Kidney capillary endothelial cell (primary cell): ENCODE measurements at regions not wholly inside any gene's neighbourhood (a gene's known extent, or its start where the extent isn't known, plus 50 kb on each side); places are given as distances from the start of the nearest gene placed in this dataset.

Experiments
- DNase-seq: peaks from one replicate; pipeline ENCODE4 v3.0.0-alpha.2; 2018; ENCODE audit warnings: low spot score

DNA sequence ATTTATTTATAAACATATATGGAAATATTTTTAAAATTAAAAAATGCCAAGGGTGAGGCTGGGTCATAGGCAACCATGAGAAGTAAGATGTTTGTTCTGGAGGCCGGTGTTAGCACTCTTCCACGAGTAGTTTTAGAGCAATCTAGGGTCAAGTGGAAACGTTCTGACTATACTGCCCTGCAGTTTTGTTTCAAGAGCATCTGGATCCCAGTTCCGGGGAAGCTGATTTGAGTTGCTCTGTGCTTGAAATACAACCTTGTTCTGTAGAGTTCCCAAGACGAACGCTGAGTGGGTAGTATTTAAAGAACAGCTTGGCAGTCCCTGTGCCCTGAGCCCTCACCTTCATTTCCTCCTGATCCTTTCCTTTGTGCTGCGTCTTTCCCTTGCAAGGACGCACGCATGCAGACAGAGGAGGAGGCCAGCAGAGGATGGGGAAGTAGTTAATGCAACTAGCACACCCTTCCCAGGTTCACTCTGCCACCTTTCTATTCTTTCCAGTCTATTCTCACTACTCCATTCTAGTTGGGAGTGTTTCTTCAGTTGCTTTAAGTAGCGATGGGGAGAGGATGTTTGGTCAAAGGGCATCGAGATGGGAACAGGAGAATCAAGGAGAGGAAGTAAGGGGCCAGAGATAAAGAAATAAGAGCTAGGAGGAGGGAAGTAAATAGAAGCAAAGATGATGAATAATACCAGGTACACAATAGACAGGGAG lies 68.3 kb upstream of the ZSWIM6 start:
- no peak for DNase-seq

DNA sequence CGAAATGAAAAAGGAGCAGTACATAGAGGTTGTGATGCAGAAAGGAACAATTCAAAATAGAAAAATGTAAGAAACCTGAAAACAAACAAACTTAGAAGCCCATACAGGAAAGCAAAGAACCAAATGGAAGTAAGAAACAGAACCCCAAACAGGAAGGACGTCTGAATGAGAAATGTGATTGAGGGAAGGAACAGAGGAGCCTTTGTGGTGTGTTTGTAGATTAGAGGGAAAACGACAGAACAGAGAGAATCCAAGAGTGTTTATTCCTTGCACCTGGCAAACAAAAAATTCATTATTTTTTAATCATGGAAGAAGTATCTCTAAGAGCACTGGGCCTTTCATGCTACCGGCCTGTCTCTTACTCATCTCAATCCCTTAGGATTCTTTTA lies 67.8 kb upstream of the ZSWIM6 start:
- DNase-seq = no peak

DNA sequence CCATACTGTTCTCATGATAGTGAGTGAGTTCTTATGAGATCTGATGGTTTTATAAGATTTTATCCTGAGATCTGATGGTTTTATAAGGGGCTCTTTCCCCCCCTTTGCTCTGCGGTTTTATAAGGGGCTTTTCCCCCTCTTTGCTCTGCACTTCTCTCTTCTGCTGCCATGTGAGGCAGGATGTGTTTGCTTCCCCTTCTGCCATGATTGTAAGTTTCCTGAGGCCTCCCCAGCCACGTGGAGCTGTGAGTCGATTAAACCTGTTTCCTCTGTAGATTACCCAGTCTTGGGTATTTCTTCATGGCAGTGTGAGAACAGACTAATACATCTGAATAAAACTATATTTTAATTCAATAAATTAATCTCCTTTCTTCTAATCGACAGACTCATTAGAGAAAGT lies 64.9 kb upstream of the ZSWIM6 start:
- DNase-seq = no peak

DNA sequence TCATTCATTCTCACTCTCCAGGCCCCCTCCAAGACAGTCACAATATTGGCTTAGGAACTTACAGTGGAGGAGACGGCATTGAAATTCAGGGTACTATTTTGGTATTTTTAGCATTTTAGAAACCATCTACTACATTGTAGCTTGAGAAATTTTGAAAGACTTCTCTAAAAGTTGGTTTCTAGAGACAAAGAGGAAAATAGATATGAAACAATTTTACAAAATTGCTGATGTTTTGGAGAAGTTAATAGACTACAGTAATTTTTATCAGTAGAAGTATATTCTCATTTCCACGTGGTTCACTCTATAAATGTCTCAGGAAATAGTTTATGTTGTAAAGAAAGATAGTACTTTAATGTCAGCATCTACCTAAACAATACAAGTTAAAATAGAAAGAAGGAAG lies 63.2 kb upstream of the ZSWIM6 start:
- DNase-seq = no peak

DNA sequence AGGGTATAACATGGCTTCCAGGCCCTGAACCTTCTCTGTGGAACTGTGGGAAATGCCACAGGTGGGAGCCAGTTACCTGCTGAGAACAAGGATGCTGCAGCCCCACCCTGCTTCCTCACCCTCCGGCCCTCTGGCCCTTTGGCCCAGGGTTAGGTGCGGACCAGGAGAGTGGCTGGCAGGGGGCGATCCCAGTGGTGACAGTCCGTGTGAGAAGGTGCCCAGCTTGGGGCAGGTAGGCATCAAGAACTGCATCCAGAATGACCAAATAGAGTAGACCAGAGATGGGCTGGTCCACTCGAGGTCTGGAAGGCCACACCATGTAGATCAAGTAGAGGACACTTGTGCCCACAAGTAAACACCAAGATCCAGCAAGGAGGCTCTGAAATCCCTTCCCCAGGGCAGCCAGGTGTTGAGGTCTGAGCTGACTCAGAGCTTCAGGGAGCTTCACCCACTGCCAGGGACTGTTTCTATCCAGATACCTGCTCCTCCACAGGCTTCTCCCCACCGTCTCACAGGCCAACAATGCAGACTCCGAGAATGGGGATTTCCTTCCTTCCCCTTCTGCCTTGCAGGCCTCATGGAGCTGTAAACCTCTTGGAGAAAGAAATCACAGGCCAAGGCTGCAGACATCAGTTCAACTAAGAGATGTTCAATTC lies 61.4 kb upstream of the ZSWIM6 start:
- DNase-seq = no peak

DNA sequence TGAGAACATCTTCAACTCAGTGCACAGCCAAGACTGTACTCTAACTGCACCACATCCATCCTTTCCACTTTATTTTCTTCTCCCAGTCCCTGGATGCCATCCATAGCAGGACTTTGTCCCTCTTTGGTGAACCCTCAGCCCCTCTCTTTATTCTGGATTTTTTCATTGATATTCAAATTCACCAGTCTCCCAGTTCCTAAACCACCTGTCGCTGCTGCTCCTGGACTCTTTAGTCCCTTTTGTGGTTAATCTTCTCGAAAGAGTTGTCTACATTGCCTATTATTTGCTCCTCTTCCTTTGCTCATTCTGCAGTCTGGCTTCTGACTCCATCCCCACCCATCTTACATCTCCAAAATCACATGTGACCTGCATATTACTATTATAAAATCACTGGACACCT lies 59.4 kb upstream of the ZSWIM6 start:
- no peak for DNase-seq

DNA sequence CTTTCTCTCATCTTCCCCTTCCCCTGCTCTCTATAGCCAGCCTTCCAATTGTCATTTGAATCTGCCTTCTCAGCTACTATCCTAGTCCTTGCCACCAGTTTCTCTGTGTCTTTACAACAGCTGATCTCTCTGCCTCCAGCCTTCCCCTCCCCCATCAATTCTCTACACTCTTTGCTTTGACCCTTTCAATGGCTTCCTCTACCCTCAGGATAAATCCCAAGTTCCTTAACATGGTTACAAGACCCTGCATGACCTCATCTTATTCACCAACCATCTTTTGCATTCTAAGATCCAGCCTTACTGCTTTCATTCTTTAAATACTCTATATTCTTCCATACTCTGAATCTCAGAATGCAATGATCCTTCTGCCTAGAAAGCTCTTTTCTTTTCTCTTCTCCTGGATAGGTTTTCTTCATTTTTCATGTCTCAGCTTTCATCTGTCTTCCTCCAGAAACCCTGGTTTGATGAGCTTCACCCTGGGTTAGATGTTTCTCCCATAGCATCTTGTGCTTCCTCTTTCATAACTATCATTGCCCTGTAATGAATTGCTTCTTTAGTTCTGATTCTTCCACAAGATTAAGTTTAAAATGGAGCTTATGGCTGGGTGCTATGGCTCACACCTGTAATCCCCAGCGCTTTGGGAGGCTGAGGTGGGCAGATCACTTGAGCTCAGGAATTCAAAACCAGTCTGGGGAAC lies 58.6 kb upstream of the ZSWIM6 start:
- no peak for DNase-seq

DNA sequence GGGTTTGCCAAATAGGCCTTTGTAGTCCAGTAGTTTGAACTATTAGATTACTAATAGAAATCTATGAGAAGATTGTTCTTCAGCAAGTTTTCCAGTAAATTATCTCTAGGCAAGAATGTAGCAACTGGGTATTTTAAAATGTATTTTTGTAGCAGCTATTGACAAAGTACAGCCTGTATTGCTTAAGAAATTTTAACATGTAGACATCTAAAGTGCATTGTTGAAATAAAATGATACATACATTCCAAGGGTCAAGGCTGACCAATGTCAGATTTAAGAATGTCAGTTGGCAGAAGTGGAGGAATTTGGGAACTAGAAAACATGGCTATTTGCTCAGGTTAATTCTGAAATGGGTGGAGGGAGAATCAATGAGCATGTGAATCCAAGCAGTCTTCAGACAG lies 57.5 kb upstream of the ZSWIM6 start:
- no peak for DNase-seq

DNA sequence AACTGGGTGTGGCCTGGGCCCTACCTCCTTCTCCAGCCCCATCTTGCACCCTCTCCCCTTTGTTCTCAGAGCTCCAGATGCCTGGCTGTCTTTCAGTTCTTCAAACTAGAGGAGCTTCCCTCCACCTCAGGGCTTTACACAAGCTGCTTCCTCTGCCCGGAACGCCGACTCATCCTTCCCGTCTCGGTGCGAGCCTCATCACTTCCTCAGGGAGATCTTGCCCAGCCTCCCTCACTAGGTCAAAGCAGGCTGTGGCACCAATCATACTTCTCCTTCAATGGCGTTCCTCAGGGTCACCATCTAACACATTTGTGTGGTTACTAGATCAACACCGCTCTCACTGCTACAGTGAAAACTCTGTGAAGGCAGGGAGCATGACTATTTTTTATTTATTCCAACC lies 56.2 kb upstream of the ZSWIM6 start:
- DNase-seq = peak; percentile 95

DNA sequence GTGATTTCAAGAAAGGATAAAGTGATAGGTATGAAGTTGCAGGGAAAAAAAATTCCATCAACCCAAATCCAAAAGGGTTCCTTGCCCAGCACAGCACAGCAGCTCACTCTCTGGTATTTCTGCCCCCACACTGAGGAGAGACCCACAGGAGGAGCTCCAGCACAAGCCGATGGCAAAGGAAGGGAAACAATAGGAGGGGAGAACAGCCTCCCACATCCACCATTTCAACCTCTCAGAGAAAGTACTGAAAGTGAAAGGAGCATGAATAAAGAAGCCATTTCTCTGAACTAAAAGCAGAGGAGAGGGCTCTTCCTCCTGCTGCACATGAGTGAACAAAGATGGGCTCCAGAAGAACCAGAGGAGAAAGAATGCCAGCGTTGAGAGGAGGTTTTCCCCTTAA lies 54.9 kb upstream of the ZSWIM6 start:
- peak; percentile 44 for DNase-seq

DNA sequence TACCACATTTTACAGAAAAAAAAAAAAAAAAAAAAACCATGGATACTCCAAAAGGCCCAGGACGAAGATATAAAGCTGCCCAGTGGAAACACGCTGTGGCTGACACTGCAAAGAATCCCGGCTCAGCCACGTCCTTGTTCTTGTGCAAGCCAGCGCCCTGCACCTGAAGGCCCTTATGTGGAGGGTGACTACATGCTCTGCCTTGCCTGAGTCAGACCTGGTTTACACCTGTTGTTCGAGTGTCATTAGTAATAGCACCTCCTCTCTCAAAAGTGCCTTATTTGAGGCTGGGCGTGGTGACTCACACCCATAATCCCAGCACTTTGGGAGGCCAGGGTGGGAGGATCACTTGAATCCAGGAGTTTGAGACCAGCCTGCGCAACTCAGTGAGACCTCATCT lies 54.3 kb upstream of the ZSWIM6 start:
- DNase-seq = no peak

DNA sequence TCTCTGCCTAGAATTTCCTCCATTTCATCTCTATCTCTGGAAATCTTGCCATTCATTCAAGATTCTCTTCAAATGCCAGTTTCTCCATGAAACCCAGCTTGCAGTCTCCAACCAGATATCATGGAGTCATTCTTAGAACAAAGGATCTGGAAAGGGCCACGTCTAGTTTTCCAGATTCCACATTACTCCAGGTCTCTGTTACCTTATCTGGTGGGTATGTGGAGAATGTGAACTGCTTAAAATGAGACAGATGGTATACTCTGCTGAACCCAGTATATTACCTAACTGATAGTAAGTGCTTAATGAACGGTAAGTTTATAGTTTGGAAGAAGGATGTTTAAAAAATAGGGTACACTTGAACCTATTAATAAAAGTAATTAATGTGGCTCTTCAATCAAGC lies 52.3 kb upstream of the ZSWIM6 start:
- no peak for DNase-seq

DNA sequence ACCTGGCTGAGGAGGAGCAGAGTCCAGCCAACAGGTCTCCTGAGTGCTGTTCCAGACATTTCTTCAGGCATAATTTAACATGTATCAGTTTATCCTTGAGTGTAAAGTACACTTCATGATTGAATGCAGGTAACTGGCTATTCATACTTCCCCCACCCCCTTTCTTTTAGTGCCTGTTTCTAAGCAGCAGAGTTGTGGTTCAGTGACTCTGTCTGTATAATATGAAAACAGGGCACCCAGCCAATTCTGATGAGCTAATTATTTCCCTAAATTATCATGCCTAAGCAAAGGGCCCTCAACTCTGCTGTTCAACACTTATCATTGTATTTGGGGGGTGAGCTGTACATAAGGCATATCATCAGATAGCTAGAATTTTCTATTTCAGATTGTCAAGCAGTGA lies 51.9 kb upstream of the ZSWIM6 start:
- peak; percentile 72 for DNase-seq

DNA sequence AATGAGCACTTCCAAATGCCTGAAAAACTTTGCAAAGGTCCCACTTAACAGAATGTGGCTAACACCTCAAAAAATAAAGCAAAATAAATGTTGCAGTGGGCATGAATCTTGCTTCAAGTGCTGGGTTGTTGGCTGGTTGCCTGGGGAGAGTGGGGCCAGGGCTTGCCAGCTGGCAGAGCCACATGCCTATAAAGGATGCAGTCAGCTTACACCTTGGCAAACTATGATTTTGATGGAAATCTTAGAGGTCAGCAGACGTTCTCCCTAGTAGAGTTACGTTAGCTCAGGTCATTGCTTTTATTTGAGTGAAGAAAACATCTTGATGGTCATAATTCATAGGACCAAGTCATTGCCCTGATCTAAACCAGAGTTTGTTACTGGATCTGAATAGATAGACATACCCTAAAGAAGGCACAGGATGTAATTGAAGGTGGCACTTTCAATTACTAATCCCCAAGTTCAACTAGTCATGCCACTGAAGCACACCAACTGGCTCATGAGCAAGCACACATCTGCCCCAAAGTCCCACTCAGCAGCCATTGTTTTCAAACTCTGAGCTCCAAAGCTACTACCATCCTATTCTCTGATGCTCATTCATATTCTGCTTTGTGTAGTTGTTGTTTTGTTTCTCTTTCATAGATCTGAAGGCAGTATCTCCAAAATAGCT lies 51.2 kb upstream of the ZSWIM6 start:
- DNase-seq = no peak

DNA sequence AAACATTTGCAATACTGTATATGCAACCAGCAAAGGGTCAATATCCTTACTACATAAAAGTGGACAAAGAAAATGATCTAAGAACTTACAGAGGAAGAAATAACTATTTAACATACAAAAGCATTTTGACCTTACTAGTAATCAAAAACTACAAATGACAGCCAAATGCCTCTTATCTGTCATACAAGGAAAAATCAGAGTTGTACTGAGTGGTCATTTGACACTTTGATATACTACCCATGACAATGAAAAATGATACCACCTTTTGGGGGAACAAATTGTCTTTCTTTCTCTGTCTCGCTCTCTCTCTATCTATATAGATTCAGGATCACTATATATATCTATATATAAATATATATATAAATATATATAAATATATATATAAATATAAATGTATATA lies 50.4 kb upstream of the ZSWIM6 start:
- DNase-seq = no peak
